GM12892 (cell line): ENCODE measurements at regions not wholly inside any gene's neighbourhood (a gene's known extent, or its start where the extent isn't known, plus 50 kb on each side); places are given as distances from the start of the nearest gene placed in this dataset.

Source experiments
- DNase-seq: peaks from one replicate; pipeline ENCODE4 v3.0.0; 2011; ENCODE audit not compliant: insufficient read length
- FAIRE-seq: peaks from 2 replicates; lab custom pipeline; 2011; peaks lifted over from hg19 to GRCh38; lab: Jason Lieb, UNC
- POLR2A ChIP-seq: IDR thresholded peaks from 2 replicates; pipeline ENCODE4 v1.6.1; 2011; ENCODE audit warnings: low read depth, low read length, control low read depth
- POLR2AphosphoS5 ChIP-seq: IDR thresholded peaks from 2 replicates; pipeline ENCODE4 v1.6.1; 2011; ENCODE audit warnings: low read depth, low read length, control low read depth
- TAF1 ChIP-seq: IDR thresholded peaks from 2 replicates; pipeline ENCODE4 v1.6.1; 2011; ENCODE audit warnings: low read depth, mild to moderate bottlenecking, control low read depth, low read length, borderline replicate concordance

DNA sequence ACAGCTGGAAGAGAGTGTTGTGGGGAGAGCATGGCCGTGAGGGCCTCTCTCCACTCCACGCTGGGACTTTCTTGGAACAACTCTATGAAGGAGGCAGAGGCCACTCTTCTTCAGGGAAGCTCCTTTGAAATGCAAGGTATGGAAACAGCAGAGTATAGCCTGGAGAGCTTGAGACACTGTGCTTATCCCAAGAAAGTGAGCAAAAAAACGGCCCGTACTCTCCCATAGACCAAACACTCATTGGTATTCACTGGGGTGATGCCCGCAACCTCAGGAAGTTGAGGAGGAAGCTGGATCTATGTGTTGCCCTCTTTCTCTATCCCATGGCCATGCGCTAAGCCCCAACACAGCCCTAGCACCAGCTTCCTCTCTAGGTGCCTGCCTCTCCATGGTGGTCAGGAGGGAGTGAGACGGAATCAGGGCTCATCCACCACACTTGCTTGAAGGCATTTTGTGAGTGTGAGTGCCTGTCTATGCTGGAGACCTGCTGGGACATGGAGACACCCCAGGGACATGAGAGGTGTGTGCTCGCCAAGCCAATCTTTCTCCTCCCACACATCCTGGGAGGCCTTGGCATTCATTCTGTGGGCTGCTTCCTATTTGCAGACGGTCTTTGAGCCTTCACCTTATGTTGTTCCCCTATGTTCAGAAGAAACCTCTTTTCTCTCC, 616.6 kb downstream of the IRX1 start:
- DNase-seq: no peak
- TF ChIP-seq TAF1 (no peak), POLR2A (no peak)
- FAIRE-seq: no peak

DNA sequence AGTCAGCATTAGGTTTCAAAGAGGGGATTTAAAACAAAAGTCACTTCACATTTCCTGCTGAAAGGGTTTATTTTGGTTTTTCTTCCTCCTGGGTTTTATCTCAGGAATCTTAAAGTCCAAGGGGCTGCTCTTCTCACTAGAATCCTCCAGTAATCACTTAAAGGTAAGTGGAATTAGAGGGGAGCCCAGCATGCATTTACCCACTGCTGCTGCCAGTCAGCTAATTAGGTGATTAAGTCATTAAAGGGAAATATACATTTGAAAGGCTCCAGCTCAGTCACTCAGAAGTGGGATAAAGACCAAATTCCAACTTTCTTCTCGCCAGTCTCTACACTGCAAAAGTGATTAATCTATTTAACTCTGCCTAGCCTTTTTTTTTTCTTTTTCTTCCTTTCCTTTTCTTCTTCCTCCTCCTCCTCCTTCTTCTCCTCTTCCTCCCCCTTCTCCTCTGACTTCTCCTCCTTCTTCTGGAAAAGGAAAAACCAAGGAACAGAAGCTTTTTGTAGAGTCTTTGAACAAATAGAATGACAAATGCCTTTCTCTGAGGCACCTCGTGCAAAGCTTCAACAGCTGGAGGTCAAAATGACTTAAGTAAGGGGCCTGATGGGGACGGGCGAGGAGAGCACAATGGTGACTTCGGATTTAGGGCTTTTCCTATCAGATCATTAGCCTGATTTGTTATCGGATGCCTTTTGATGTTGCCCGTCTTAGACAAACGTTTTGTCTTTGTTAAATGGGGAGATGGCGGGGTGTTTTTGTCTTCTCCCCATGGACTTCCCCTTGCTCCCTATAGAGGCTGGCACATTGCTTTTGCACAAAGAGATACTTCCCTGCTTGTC, 617.6 kb downstream of the IRX1 start:
- DNase-seq (no peak), FAIRE-seq (no peak)
- TF ChIP-seq POLR2A: no peak
- TF ChIP-seq TAF1: no peak
- no peak for TF ChIP-seq POLR2AphosphoS5

DNA sequence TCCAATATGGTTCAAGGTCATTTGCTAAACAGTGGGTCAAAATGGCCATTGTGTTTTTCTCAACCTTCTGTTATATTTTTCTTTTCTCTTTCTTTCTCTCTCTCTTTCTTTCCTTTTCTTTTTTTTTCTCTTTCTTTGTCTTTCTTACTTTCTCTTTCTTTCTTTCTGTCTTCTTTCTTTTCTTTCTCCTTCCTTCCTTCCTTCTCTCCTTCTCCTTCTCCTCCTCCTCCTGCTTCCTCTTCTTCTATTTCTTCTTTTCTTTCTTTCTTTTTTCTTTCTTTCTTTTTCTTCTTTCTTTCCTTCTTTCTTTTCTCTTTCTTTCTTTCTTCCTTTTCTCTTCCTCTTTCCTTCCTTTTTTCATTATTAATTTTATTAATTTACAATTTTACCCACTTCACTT, 619.5 kb downstream of the IRX1 start:
- FAIRE-seq: no peak
- TF ChIP-seq POLR2AphosphoS5: no peak
- no peak for TF ChIP-seq TAF1
- TF ChIP-seq POLR2A: no peak

DNA sequence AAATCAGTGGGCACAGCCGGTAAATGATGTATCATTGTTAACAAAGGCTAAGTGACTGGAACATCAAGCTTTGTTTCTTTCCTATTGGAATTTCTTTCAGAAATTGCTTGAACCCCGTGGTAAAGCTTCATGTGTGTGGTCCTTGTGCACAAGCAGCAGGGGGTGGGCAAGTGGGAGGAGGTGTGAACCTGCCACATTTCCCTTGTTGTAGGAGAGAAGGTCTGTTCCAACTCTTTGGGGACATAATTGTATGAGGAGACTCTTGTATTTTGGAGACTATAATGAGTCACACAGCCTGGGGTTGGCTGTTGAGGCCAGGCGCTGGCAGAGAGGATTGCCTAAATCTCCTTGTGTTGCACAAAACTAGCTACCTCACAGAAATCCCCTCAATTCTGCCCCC, 620.5 kb downstream of the IRX1 start:
- no peak for TF ChIP-seq POLR2AphosphoS5
- no peak for TF ChIP-seq TAF1
- TF ChIP-seq POLR2A: no peak
- no peak for FAIRE-seq
- DNase-seq: no peak

More for the DNA sequence above, 619.5 kb downstream of the IRX1 start:
- no peak for DNase-seq

DNA sequence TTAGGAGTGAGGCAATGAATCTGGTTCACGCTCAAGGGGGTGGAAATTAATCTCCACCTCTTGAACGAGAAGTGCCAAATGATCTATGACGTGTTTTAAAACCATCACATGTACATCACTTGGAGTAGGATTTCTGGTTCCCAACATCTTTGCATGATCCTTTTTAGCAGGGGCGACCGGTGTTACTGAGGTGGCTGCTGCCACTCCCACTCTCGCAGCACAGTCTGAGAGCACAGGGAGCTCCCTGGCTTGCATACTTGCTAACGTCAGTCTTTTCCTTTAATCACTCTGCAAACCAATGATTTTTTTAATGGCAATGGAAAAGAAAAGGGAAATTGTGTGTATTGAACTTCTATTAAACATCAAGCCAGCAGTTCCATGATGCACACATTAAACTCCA, 624.4 kb downstream of the IRX1 start:
- no peak for FAIRE-seq
- DNase-seq: no peak
- TF ChIP-seq POLR2AphosphoS5: no peak
- no peak for TF ChIP-seq TAF1
- no peak for TF ChIP-seq POLR2A

DNA sequence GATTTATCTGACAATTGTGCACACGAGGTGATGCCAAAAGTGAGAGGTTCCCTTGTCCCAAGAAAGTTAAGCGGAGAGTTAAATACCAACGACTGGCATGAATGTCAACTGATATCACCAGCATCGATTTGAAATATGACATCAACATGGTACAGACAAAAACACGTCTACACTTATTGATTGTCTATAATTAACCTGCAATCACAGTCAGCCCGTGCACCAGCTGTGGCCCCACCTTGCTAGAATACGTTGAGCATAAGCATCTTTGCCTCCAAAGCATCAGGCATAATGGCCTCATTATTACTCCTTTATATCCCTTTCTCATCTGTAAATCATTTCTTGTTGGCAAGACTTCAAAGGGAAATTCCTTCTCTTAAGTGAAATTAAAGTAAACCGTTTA, 625.4 kb downstream of the IRX1 start:
- DNase-seq (no peak), FAIRE-seq (no peak)
- TF ChIP-seq TAF1 (no peak), POLR2A (no peak), POLR2AphosphoS5 (no peak)

DNA sequence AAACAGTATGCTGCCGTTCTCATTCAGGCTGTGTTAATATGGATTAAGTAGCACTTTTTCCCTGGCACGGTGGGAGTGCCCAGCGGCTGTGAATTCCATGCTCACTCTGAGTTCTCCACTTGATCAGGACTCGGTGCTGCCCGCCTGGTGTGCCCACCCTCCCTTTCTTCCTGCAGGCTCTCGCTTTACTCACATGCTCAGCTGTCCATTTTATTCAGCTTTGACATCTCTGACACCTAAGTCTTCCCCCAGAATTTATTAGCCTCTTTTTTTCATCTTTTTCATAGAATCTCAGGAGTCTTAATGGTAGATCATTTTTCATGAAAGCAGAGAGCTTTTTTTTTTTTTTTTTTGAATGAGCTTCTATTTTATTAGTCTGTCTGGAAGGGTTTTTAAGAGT, 626.5 kb downstream of the IRX1 start:
- FAIRE-seq: no peak

DNA sequence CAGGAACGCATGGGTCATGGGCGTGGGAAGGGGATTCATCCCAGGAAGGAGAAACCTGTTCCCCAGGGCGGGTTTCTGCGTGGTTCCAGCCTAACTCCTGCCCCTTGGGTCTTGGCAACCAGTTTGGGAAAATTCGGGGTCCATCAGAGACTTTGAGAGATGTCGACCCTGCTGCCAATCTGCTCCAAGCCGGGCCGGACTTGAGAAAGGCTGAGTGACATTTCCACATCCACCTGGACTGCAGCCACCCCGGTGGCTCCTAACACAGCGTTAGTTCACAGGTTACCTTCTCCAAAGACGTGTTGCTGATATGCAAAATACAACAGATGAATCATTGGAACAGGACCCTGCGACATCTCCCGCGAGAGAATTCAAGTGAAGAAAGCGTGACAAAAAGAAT, 627.2 kb downstream of the IRX1 start:
- DNase-seq: no peak
- FAIRE-seq: no peak
- TF ChIP-seq POLR2A (no peak), TAF1 (no peak)

More for the DNA sequence above, 626.5 kb downstream of the IRX1 start:
- no peak for DNase-seq
- no peak for TF ChIP-seq POLR2AphosphoS5
- no peak for TF ChIP-seq TAF1
- TF ChIP-seq POLR2A: no peak

DNA sequence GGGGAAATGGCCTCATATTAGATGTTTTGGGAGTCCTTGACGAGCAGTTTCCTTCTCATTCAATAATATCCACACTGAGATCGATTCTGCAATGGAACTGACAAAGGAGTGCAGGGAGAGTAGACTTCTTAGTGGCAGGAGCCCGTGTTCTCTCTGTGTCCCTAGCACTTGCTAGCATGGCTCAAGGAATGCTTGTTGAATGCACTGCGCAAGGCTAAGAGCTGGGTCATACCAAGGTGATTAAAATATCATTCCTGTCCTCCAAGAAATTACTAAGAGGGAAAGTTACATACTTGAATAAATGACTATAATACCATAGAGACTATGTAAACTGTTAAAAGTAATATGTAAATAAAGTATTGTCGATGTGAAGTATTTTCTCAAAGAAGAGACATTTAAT, 630.1 kb downstream of the IRX1 start:
- no peak for FAIRE-seq
- DNase-seq: no peak
- no peak for TF ChIP-seq POLR2AphosphoS5
- TF ChIP-seq POLR2A: no peak
- TF ChIP-seq TAF1: no peak

DNA sequence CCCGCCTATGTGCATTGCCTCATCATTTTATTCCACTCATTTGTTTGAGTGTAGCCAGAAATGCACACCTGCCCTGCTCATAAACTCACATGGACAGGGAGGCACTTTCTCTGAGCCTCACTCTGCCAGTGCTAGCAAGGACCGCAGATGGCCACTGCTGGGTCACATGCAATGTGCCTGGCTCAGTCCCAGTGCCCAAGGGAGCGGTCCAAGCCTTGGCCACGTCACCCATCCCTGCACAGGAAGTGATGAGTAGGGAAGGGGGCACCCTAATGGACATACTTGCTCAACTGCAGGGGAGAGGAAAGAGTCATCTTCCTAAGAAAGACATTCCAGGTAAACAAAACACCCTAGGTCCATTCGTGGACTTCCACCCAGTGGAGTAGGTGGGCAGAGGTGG, 630.9 kb downstream of the IRX1 start:
- FAIRE-seq (no peak), DNase-seq (no peak)
- no peak for TF ChIP-seq POLR2AphosphoS5
- TF ChIP-seq POLR2A: no peak
- no peak for TF ChIP-seq TAF1

DNA sequence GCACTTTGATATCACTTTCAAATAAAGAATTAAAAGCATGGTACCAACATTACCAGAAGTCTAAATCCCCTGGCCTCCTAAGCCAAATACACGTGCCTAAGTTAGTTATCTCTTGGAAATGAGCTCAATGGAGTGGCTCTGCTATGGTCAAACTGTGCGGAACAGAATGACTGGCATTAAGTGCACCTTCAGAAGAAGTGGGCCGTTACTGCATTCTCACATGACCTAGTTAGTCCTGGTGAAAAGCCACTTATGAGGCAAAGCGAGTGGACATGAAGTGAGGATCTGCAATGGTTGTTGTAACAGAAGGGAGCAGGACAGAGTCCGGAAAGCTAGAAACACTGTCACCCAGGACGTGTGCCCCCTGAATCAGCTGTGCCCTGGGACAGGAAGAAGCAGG, 633.1 kb downstream of the IRX1 start:
- DNase-seq (no peak), FAIRE-seq (no peak)
- no peak for TF ChIP-seq TAF1
- TF ChIP-seq POLR2A: no peak
- no peak for TF ChIP-seq POLR2AphosphoS5

DNA sequence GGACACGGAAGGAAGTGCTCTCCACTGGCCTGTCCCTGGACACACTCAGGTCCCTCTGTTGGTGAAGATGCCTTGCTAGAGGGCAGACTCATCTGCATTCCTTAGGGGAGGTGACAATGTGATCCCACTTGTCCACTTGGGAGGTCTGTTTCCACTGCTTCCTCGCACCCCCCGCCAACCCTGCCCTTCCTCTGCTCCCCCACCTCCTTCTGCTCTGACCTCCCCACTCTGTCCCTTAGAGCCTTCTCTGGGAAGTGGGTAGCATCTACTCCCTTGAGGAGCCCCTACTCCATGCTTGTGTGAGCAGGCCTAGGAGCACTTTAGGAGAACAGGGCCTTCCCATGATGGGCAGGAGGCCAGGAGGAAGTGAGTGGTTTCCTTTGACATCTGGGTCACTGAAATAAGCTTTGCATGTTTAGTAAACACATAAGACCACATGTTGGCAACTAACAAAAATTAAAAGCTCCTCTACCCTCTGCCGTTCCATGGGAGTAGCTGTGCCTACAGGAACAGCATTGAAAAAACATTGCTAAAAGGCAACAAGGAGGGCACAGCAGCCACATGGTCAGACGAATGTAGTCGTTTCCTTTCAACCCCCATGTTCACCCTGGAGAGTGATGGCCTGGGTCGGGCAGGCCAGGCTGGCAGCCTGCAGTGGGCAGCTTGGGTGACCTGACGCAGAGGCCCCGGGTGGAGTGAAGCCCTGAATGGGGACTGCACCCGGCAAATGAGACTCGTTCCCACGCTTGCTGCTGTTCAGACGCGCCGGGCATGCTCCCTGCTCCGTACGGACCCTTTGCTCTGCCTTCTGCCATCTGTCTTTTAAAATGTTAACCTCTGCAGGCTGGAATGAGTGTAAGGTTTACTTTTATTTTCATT, 634.0 kb downstream of the IRX1 start:
- FAIRE-seq: no peak
- DNase-seq: no peak
- TF ChIP-seq POLR2A: no peak
- TF ChIP-seq TAF1: no peak
- no peak for TF ChIP-seq POLR2AphosphoS5

DNA sequence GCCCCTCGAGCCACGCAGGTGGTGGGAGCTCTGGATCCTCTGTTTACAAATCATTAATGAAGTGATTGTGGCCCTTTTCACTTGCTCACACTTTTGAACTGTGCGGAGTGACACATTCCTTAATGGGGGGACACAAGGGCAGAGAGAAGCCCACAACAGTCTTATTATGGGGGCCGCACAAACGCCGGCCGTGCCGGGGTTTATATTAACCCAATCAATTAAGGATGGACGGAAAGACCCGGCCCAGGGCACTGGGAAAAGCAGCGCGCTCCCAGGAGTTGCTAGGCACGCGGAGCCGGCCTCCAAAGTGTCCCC, 634.8 kb downstream of the IRX1 start:
- no peak for DNase-seq
- FAIRE-seq: no peak

More for the DNA sequence above, 634.8 kb downstream of the IRX1 start:
- no peak for TF ChIP-seq POLR2AphosphoS5
- no peak for TF ChIP-seq TAF1
